ENCODE measurements at regions not wholly inside any gene's neighbourhood (a gene's known extent, or its start where the extent isn't known, plus 50 kb on each side); places are given as distances from the start of the nearest gene placed in this dataset.

DNA sequence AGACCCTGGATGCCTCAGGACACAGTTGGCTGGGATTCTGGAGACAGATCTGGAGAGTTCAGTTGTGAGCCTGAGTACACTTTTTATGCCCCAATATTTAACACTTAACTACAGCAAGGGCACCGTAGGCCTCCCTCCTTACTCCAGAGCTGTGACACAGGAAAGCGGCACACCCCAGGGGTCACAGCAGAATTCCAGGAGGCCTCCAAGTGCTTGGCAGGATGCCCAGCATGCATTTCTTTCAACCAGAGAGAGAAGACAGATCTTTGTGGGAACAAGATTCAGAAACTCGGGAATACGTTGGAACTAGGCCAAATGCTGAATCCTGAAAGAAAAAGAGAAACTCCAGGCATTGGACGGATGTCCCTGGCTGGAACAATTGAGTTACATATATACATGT, 199.2 kb upstream of the NT5C1B start:
- Histone ChIP-seq H3K4me1 (peaks cover 0 to 14% (median 0%) of the 10 kb centered on the region in 4 donors), H3K27ac (no peak overlapping the region), H3K9me3 (peaks cover 0 to 9% (median 0%) of the 10 kb centered on the region in 4 donors), H3K36me3 (no peaks in the 10 kb centered on the region), H3K27me3 (no peaks in the 10 kb centered on the region), H3K4me3 (no peak overlapping the region)
- no peak for TF ChIP-seq POLR2A (IDR thresholded peaks at IDR 0.05)
- TF ChIP-seq EP300 (IDR thresholded peaks at IDR 0.05): no peak
- TF ChIP-seq, protein P1, sequence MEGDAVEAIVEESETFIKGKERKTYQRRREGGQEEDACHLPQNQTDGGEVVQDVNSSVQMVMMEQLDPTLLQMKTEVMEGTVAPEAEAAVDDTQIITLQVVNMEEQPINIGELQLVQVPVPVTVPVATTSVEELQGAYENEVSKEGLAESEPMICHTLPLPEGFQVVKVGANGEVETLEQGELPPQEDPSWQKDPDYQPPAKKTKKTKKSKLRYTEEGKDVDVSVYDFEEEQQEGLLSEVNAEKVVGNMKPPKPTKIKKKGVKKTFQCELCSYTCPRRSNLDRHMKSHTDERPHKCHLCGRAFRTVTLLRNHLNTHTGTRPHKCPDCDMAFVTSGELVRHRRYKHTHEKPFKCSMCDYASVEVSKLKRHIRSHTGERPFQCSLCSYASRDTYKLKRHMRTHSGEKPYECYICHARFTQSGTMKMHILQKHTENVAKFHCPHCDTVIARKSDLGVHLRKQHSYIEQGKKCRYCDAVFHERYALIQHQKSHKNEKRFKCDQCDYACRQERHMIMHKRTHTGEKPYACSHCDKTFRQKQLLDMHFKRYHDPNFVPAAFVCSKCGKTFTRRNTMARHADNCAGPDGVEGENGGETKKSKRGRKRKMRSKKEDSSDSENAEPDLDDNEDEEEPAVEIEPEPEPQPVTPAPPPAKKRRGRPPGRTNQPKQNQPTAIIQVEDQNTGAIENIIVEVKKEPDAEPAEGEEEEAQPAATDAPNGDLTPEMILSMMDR (IDR thresholded peaks at IDR 0.05): no peak
- 28 to 51% methylated on average over 5 of the region's 5 CpGs for whole genome bisulfite sequencing, 2 donors
- DNase-seq (ENCODE audit: low spot score in 2 of 2): no peak

DNA sequence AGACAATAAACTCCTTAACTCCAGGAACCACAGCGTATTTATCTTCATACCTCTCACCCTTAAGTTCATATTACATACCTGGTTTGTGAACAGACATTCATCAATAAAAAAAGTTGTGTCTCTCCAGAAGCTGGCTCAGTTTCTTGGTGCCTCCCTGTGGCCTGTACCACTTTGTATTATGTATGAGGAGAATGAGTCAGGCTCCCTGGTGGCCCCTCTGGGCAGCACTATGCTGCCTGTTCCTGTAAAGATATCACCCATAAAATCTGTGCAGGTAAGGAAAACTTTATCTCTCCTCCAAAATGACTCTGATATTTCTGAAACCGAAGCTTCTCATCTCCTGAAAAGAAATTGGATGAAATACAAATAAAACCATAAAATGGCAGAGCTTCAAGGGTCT, 198.4 kb upstream of the NT5C1B start:
- peaks cover 0 to 12% (median 0%) of the 10 kb centered on the region in 4 donors for H3K4me1 ChIP-seq
- no peaks in the 10 kb centered on the region for H3K36me3 ChIP-seq
- WGBS, 2 donors: 85 to 90% methylated on average over 2 of the region's 2 CpGs
- no peak overlapping the region for H3K4me3 ChIP-seq
- no peak for TF ChIP-seq EP300 (IDR thresholded peaks at IDR 0.05)
- TF ChIP-seq, protein P1 (IDR thresholded peaks at IDR 0.05): no peak
- no peak overlapping the region for H3K27ac ChIP-seq
- no peak for DNase-seq (ENCODE audit: low spot score in 2 of 2)
- H3K9me3 ChIP-seq: peaks cover 0 to 9% (median 0%) of the 10 kb centered on the region in 4 donors
- H3K27me3 ChIP-seq: no peaks in the 10 kb centered on the region

DNA sequence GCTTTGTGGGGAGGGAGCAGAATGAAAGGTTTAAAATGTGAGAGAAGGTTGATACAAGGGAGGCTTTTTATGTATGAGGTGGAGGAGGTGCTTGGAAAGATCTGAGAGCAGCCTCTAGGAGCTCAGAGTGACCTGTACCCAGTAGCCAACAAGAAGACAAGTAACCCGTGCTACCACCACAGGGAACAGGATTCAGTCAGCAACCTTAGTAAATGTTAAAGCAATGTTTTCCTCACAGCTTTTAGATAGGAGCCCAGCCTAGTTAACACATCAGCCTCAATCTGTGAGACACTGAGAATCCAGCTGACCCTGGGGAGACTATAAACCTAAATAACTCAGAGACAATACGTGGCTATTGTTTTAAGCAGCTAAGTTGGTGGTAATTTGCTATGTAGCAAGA, 194.9 kb upstream of the NT5C1B start:
- no peak overlapping the region for H3K27ac ChIP-seq
- peaks cover 0 to 9% (median 0%) of the 10 kb centered on the region in 4 donors for H3K9me3 ChIP-seq
- 73 to 82% methylated on average over 2 of the region's 2 CpGs for WGBS, 2 donors
- no peak for DNase-seq (ENCODE audit: low spot score in 2 of 2)
- H3K4me1 ChIP-seq: peaks cover 0 to 3% (median 0%) of the 10 kb centered on the region in 4 donors
- H3K36me3 ChIP-seq: no peaks in the 10 kb centered on the region
- no peak overlapping the region for H3K4me3 ChIP-seq
- no peaks in the 10 kb centered on the region for H3K27me3 ChIP-seq
- TF ChIP-seq EP300 (IDR thresholded peaks at IDR 0.05): no peak
- TF ChIP-seq, protein P1 (IDR thresholded peaks at IDR 0.05): no peak
- no peak for TF ChIP-seq POLR2A (IDR thresholded peaks at IDR 0.05)

DNA sequence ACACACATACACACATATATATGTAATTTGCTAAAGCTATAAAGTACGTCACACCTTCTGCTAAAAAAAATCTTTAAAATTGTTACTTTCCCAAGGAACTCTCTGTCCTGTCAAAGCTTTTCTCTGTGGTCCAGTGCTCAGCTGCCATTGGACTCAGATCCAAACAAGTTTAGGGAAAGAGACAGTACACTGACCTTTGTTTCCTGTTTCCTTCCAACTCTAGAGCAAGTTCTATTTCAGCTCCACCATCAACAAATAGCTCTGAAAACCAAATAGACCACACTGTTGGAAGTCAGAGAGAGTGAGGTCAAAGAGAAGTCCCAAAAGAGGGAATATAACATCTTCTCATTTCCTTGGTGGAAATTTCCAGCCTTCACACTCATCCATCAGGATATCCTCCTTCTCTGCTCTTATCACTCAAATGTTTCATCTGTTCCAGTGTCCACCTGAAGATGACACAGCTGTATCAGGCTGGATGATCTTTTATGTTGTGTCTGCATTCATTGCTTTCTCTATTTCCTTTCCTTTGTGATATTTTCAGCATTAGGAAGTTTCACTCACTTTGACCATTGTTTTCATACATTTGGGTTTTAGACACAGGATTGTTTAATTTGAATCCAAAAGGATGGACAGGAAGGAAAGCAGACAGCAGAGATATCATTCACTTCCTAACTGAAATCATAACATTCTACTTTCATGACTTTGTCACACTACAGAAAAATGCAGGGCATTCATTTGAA, 192.3 kb upstream of the NT5C1B start:
- H3K27ac ChIP-seq: no peak overlapping the region
- H3K36me3 ChIP-seq: no peaks in the 10 kb centered on the region
- peaks cover 0 to 9% (median 0%) of the 10 kb centered on the region in 4 donors for H3K9me3 ChIP-seq
- no peak for TF ChIP-seq POLR2A (IDR thresholded peaks at IDR 0.05)
- TF ChIP-seq EP300 (IDR thresholded peaks at IDR 0.05): no peak
- TF ChIP-seq, protein P1 (IDR thresholded peaks at IDR 0.05): no peak
- 72 to 83% methylated on average over 1 of the region's 1 CpG for WGBS, 2 donors
- H3K4me1 ChIP-seq: no peaks in the 10 kb centered on the region
- H3K27me3 ChIP-seq: no peaks in the 10 kb centered on the region
- DNase-seq (ENCODE audit: low spot score in 2 of 2): no peak
- no peak overlapping the region for H3K4me3 ChIP-seq

DNA sequence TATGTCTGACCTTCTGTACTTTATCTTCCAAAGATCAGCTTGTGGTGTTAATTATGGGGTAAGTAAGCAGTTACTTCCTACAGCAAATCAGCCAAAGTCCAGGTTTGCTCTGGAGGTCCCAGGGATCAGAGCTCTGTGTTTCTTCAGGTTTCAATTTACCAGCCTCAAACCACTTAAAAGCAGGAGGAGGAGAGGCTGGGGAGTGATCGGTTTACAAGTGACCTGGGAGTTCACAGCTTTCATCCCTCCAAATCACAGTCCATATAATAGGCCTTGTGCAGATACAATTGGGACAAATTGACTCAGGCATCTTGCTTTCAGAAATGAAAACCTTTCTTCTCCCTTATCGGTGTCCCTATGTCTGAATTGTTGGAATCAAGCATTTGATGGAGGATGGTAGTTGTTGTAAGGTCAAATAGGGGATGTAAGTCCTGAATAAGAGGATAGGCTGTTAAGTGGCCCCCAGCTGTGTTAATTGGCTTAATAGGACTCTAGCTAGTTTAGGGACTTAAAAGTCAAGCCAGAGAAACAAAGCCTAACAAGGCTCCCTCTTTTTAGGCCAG, 188.0 kb upstream of the NT5C1B start:
- no peak for DNase-seq (ENCODE audit: low spot score in 2 of 2)
- no peak for TF ChIP-seq EP300 (IDR thresholded peaks at IDR 0.05)
- TF ChIP-seq, protein P1 (IDR thresholded peaks at IDR 0.05): no peak
- TF ChIP-seq POLR2A (IDR thresholded peaks at IDR 0.05): no peak

More for the DNA sequence above, 188.0 kb upstream of the NT5C1B start:
- H3K9me3 ChIP-seq: no peaks in the 10 kb centered on the region
- H3K27ac ChIP-seq: no peak overlapping the region
- no peaks in the 10 kb centered on the region for H3K4me1 ChIP-seq
- no peaks in the 10 kb centered on the region for H3K36me3 ChIP-seq
- no peak overlapping the region for H3K4me3 ChIP-seq
- 33 to 46% methylated on average over 2 of the region's 2 CpGs for WGBS, 2 donors
- H3K27me3 ChIP-seq: no peaks in the 10 kb centered on the region
